Endothelial cell of umbilical vein (primary cell): ENCODE measurements at regions not wholly inside any gene's neighbourhood (a gene's known extent, or its start where the extent isn't known, plus 50 kb on each side); places are given as distances from the start of the nearest gene placed in this dataset.

Experiments used
- EZH2 ChIP-seq: IDR thresholded peaks from 2 replicates; pipeline ENCODE4 v1.6.1; 2012; ENCODE audit warnings: borderline replicate concordance, low read depth, mild to moderate bottlenecking, moderate library complexity, low read length, inconsistent platforms; ENCODE audit not compliant: severe bottlenecking
- FOS ChIP-seq: IDR thresholded peaks from 2 replicates; pipeline ENCODE4 v1.6.1; 2011; ENCODE audit warnings: mild to moderate bottlenecking, low read length, moderate library complexity, borderline replicate concordance; ENCODE audit not compliant: insufficient read depth
- MYC ChIP-seq: IDR thresholded peaks from one replicate; pipeline ENCODE4 v1.6.1; 2011; ENCODE audit warnings: mild to moderate bottlenecking, low read depth, low read length
- POLR2A ChIP-seq: IDR thresholded peaks from 2 replicates; pipeline ENCODE4 v1.6.1; 2012; ENCODE audit warnings: low read depth, mild to moderate bottlenecking, control low read depth, low read length
- POLR2AphosphoS5 ChIP-seq: IDR thresholded peaks from 2 replicates; pipeline ENCODE4 v1.6.1; 2012; ENCODE audit warnings: low read depth, mild to moderate bottlenecking, control low read depth, low read length, moderate library complexity; ENCODE audit not compliant: insufficient read depth
- TF ChIP-seq, protein P1 (sequence below), 2 donors: IDR thresholded peaks; 1 replicate in 1 of 2; 2 replicates in 1 of 2; pipeline ENCODE4 v1.5.1; 2011; ENCODE audit warnings: low read length in 2 of 2, mild to moderate bottlenecking in 2 of 2, moderate library complexity in 2 of 2, control low read depth in 1 of 2, inconsistent platforms in 1 of 2, low read depth in 1 of 2; ENCODE audit not compliant: insufficient read depth in 1 of 2; ENCODE audit errors: extremely low read depth in 1 of 2
- TF ChIP-seq, protein P2 (sequence below): IDR thresholded peaks from 2 replicates; pipeline ENCODE4 v1.6.1; 2011; ENCODE audit not compliant: insufficient read depth, insufficient read length

DNA sequence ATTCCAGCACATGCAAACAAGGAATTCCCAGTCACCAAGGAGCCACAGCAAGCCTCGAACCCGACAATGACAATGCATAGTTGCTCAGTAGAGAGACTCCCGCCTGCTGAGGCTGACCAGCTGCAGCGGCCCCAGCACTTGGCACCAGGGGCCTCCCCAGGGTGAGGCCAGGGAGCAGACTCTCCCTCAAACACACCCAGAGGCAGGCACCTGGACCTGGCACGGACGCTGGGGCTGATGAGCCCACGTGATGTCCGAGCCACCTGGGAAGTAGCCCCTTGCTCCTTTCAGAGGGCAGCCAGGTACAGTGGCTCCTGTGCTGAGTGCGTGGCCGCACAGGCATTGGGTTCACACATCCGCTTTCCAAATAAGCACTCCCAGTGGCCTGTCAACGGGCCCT, 315.9 kb upstream of the TGFBR2 start:
- TF ChIP-seq, protein P1, sequence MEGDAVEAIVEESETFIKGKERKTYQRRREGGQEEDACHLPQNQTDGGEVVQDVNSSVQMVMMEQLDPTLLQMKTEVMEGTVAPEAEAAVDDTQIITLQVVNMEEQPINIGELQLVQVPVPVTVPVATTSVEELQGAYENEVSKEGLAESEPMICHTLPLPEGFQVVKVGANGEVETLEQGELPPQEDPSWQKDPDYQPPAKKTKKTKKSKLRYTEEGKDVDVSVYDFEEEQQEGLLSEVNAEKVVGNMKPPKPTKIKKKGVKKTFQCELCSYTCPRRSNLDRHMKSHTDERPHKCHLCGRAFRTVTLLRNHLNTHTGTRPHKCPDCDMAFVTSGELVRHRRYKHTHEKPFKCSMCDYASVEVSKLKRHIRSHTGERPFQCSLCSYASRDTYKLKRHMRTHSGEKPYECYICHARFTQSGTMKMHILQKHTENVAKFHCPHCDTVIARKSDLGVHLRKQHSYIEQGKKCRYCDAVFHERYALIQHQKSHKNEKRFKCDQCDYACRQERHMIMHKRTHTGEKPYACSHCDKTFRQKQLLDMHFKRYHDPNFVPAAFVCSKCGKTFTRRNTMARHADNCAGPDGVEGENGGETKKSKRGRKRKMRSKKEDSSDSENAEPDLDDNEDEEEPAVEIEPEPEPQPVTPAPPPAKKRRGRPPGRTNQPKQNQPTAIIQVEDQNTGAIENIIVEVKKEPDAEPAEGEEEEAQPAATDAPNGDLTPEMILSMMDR (IDR thresholded peaks at IDR 0.05; ENCODE audit: extremely low read depth in 1 of 2, insufficient read depth in 1 of 2, low read depth in 1 of 2, low read length in 2 of 2) = no peak
- TF ChIP-seq POLR2A (no peak), FOS (no peak), EZH2 (no peak), POLR2AphosphoS5 (no peak), MYC (no peak)
- TF ChIP-seq, protein P2, sequence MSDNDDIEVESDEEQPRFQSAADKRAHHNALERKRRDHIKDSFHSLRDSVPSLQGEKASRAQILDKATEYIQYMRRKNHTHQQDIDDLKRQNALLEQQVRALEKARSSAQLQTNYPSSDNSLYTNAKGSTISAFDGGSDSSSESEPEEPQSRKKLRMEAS = no peak
